Central memory CD4-positive, alpha-beta T cell (primary cell): ENCODE measurements at regions not wholly inside any gene's neighbourhood (a gene's known extent, or its start where the extent isn't known, plus 50 kb on each side); places are given as distances from the start of the nearest gene placed in this dataset.

Source experiments
- DNase-seq: peaks from one replicate; pipeline ENCODE4 v3.0.0; 2022

GRCh38 chr20:4511776-4512175 lies 174.5 kb upstream of the PRNP start:
- no peak for DNase-seq

GRCh38 chr20:4509825-4510522 lies 176.3 kb upstream of the PRNP start:
- DNase-seq = no peak

GRCh38 chr20:4508773-4509172 lies 177.5 kb upstream of the PRNP start:
- DNase-seq = no peak

GRCh38 chr20:4507288-4507719 lies 179.0 kb upstream of the PRNP start:
- no peak for DNase-seq

GRCh38 chr20:4504814-4505213 lies 181.4 kb upstream of the PRNP start:
- no peak for DNase-seq

- no peak for DNase-seq
These were observed 183.5 kb upstream of the PRNP start for GRCh38 chr20:4502756-4503155.

GRCh38 chr20:4493386-4493785 lies 192.9 kb upstream of the PRNP start:
- no peak for DNase-seq

- DNase-seq = no peak
These were observed 194.6 kb upstream of the PRNP start for GRCh38 chr20:4491643-4492042.

GRCh38 chr20:4490606-4491280 lies 195.5 kb upstream of the PRNP start:
- DNase-seq = no peak

GRCh38 chr20:4490045-4490444 lies 196.2 kb upstream of the PRNP start:
- no peak for DNase-seq

- DNase-seq = no peak
These were observed 197.6 kb upstream of the PRNP start for GRCh38 chr20:4488407-4489339.

GRCh38 chr20:4484379-4484997 lies 201.8 kb upstream of the PRNP start:
- DNase-seq = no peak

- no peak for DNase-seq
These were observed 202.3 kb upstream of the PRNP start for GRCh38 chr20:4483961-4484360.

GRCh38 chr20:4483486-4483885 lies 202.8 kb upstream of the PRNP start:
- no peak for DNase-seq

GRCh38 chr20:4480104-4480503 lies 206.2 kb upstream of the PRNP start:
- DNase-seq = no peak

- no peak for DNase-seq
These were observed 209.3 kb upstream of the PRNP start for GRCh38 chr20:4476903-4477500.

GRCh38 chr20:4472906-4473305 lies 213.3 kb upstream of the PRNP start:
- DNase-seq = no peak

GRCh38 chr20:4471221-4471620 lies 215.0 kb upstream of the PRNP start:
- DNase-seq = no peak

- DNase-seq = no peak
These were observed 215.9 kb upstream of the PRNP start for GRCh38 chr20:4470375-4470774.

GRCh38 chr20:4469910-4470309 lies 216.3 kb upstream of the PRNP start:
- no peak for DNase-seq

- no peak for DNase-seq
These were observed 218.1 kb upstream of the PRNP start for GRCh38 chr20:4468114-4468513.

GRCh38 chr20:4465855-4466545 lies 216.9 kb upstream of the ADRA1D start:
- DNase-seq = no peak
